ENCODE measurements at regions not wholly inside any gene's neighbourhood (a gene's known extent, or its start where the extent isn't known, plus 50 kb on each side); places are given as distances from the start of the nearest gene placed in this dataset.

DNA sequence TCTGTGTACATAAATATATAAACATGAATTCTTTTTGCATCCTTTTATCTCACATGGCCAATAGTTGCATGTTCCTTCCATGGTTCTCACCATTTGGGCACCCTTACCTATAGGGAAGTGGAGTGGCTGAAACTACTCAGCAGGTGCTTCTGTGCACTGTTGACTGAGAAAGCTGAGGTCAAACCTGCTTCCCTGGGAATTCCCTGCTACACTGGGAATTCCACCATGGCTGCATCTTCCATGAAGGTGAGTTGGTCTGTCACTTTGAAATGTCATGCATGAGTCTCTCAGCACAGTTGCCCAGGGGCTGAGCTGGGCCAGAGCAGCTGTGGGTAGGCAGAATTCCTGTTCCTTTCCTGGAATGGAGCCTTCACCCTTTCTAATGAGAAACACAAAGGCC is 193.8 kb upstream of the PRSS16 start:
- DNase-seq, result no peak

DNA sequence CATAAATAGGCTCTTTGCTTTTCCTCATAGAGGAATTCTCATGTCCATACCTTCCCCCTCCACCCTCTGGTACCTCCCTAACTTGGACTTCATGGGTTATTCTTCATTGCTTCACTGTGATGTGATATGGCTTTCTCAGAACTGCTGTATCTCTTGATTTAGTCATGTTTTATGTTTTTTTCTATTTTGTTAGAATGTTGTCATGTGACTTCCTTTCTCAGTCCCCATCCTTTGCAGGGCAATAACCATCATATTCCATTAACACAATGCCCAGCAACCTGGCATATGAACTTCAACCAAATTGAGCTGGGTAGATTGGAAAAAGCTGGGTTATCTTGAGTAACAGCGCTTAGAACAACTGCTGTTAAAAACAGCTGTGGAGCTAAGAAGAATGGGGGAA is 190.9 kb upstream of the PRSS16 start:
- DNase-seq, result no peak

DNA sequence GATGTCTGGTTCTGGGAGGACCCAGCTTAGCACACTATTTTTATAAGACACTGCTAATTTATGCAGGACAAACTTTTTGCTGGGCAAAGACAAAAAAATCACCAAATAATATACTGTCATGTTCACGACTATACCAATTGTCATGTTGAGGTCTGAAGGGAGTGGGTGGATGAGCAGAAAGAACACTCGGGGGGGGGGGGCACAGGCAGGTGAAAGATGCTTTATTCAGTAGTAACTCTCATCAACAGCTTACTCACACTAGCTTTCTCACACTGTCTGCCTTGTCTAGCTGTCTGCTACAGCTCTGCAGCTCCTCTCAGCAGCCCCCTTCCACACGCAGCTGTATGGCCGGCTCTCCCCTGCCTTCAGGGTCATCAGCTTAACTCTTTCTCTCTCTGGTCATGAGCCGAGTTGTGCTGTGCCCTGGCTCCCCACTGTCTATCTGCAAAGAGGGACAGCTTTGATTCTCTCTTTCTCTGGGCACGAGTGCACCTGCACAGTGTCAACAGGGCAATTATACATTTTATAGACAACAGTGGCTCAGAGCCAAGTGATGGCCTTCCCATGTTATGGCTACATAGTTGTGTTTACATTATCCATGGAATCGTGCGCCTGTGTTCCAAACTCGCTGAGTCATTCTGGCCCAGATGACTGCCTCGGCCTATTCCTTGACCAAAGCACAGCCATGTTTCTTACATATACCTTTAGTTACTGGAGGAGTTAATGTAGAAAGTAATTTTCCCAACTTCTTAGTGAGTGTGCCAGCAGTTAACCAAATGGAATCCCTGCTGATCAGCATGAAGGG is 187.7 kb upstream of the PRSS16 start:
- DNase-seq, result no peak

DNA sequence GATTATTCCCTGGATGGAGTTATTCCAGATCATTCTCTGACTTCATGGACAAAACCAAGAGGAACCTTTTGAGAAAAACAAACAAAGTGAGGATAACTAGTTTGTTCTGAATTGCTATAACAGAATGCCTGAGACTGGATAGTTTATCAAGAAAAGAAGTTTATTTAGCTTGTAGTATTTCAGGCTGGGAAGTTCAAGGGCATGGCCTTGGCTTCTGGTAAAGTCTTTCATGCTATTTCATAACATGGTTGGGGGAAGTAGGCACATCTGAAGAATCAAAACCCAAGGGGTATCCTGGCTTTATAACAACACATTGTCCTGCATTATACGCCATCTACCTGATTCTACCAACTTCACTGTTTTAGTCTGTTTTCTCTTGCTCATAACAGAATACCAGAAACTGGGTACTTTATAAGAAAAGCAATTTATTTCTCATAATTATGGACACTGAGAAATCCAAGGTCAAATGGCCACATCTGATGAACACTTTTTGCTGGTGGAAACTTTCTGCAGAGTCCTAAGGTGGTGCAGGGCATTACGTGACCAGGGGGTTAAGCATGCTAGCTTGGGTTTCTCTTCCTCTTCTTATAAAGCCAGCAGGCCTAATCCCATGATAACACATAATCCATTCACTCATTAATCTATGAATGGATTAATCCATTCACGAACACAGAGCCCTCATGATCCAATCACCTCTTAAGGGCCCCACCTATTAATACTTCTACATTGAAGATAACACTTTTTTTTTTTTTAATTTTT is 186.1 kb upstream of the PRSS16 start:
- no peak for DNase-seq

DNA sequence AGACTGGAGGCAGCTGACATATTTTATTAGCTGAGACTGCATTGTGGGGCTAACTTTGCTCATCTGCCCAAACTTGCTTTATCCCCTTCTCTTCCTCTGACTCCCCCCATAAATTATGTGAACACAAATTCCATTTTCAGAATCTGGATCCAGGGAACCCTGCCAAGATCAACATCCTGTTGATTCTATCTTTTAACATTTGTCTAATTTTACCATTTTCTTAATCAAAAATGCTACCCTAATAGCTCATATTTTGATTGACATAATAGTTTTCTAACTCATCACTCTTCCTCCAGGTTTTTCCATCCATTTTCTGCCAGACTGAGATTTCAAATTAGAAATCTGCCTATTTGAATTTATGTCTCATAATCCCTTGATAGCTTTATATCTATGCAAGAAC is 184.7 kb upstream of the PRSS16 start:
- DNase-seq, result no peak

DNA sequence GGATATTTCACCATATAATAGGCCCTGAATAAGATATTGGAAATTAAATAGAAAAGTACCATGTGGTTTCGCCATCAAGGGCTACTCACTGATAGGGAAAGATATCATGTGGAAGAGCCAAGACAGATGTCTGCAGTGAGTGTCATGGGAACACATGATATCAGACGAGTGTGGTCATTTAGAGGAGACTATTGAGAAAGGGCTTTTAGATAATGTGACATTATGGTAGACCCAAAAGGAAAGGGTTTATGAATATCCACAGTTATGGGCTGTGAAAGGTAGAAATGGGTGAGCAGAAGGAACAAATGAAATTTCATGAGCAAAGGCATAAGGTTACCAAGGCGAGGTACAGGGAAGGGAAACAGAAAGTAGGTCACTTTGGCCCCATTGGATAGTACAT is 182.3 kb upstream of the PRSS16 start:
- DNase-seq, result peak; percentile 48

DNA sequence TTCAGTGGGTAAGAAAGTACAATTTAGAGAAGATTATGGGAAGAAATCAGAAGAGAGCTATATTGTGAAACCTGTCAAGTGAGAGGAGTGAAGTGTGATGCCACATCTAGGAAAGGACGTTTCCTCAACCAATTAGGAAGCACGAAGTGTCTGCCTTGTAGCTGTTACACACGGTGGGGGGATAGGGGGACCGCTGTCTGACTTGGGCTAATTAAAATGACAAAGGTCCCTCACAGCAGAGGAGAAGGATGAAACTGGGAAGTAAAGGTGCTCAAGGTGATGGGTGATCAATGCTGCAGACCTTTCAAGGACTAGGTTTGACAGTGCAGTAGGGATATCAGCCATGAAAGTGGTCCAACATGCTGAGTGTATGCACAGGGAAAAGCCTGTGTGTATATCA is 181.1 kb upstream of the PRSS16 start:
- no peak for DNase-seq

DNA sequence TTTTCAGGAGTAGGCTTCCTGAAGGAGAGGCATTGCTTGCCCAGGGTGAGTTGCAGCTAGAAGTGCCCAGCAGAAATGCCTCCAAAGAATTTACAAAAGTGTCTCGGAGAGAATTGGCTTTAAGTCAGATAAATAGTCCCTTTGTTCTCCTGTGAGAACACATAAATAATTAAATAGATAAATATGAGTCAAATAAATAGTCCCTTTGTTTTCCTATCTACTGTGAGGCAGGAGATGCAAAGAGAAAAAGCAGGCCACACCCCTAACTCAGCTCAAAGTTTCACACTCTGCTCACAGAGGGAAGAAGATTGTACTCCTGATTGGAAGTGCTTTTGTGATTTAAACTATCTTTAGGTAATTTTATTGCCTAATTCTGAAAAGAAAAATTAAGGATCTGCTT is 180.7 kb upstream of the PRSS16 start:
- DNase-seq, result no peak

DNA sequence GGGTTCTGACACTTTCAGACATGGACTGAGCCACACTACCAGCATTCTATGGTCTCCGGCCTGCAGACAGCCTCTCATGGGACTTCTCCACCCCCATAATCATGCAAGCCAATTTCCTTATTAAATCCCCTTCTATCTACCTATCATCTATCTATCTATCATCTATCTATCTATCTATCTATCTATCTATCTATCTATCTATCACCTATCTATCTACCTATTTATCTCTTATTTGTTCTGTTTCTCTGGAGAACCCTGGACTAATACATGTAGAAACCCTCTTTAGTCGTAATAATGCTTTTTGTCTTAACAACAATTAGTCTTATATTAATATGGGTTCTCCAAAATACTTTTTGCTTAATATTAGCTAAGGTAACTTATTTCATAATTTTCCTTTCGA is 174.1 kb upstream of the PRSS16 start:
- DNase-seq, result no peak

DNA sequence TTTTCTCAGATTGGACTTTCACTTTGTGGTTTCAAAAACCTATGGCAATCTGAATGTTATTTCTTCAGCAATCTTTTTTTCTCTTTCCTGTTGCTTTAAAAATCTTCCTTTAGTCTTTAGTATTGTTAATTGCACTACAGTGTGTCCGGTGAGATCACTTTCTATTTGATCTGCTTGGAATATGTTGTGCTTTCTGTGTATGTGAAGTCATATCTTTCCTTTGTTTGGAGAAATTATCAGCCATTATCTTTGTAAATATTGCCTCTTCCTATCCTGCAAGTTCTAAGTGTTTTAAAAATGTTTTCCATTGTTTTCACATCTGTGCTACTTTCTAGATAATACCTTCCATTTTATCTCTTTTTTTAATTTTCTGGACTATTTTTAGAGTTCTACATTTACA is 171.4 kb upstream of the PRSS16 start:
- no peak for DNase-seq

DNA sequence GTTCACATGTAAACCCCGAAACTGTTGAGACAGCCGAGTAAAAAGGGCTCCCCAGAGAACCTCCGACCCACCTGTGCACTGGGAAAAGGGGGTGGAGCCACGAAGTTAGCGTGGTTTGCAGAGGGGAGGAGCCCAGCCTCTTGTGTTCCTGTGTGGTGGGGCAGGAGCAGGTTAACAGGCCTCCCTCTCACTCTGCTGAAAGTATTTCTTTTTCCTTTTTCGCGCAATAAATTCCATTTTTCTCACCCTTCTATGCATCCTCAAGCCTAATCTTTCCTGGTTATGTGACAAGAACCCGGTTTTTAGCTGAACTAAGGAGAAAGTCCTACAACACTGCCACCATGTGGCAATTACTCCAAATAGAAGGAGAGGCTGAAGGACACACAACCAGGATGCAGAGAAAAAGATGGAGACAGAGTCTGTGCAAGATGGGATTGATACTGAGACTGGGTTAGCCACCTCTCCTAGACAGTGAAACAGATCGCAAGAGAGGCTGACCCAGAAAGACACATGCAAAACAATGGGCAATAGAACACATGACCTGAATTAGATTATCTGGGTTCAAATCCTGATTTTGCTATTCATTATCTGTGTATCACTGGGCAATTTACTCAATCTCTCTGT is 168.7 kb upstream of the PRSS16 start:
- peak; percentile 77 for DNase-seq

DNA sequence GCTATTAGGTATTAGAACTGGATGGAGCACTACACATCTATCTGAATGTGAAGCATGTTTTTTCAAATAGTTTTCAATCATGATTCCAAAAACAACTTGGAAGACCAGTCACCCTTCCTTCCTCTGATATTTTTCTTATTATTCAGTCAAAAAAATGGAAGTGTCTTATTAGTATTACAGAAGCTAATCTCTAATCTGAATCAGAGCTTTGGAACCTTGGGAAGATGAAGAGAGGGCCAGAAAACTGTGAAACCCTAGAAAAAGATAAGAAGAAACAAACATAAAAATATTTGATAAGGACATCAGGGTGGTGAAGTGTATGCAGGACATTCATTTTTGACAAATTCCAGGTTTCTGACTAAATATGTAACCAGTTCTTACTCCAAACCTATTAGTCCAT is 166.3 kb upstream of the PRSS16 start:
- no peak for DNase-seq

DNA sequence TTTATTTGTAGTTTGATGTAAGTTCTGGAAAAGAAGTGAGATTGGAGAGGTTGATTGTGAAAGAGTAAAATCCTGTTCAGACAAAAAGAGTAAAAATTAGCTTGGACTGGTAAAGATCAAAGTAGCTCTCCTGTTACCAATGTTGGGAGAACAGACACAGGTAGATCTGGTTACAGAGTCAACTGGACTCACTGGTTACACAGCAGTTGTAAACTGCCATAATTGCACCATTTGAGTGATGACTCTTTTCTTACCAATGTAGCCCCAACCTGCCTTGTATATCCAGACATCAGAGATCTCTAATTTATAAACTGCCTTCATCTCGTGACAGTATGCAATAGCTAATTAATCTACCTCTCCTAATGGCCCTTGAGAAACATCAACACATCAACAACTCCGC is 165.6 kb upstream of the PRSS16 start:
- DNase-seq, result no peak

DNA sequence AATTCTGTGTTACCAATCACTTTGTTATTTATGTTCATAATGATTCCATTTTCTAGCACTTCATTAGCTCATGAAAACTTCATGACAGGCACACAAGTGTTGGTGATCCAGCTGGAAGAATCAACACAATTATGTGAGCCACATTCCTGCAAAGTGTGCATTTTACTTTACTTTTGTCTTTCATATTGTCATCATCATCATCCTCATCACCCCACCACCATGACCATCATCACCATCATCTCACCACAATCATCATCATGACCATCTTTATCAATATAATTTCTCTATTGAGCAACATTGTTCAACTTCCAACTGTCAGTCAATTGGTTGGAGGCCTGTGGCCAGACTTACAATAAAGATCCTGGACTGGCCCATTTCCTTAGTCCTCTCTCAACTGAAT is 159.4 kb upstream of the PRSS16 start:
- DNase-seq, result no peak

DNA sequence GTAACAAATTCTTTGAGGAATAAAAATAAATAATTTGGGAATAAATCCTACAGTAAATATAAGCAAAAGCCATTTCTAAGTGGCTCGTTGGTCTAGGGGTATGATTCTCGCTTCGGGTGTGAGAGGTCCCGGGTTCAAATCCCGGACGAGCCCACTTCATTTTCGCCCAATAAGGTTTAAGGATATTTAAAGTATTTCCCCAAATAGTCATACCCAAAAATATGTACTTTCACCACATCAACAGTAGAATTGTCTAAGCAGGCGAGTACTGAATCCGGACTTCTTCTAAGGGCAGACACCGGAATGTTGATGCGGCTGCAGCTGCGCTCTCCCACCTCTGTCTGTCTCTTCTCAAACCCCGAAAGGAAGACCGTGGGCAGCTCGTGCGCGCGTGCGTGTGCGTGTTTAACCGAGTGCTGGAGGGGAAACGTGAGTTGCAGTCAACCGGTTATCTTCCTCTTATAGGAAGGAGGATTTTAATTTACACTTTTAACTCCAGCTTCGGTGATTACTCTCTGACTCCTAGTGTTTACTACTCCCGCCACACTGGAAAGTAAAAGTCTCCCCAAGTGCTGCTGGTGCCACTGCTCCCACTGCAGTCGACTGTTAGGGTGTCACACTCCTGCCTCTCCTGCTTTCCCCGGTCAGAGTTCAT is 155.7 kb upstream of the PRSS16 start:
- peak; percentile 91 for DNase-seq

DNA sequence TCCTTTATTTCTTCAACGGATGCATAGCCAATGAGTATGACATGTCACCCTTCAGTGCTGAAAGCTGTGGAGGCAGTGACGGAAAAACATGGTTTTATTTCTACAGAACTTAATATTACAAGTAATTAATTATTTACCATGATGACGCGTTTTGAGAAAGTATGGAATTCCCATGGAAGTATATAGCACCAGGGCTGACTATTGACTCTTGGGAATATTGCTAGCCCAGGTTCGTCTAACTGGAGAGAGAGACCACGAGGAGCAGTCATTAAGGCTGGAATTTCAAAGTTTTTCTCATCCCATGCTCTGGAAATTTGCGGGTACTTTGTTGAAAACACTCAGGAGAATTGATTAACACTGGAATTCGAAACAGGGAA is 155.2 kb upstream of the PRSS16 start:
- no peak for DNase-seq

DNA sequence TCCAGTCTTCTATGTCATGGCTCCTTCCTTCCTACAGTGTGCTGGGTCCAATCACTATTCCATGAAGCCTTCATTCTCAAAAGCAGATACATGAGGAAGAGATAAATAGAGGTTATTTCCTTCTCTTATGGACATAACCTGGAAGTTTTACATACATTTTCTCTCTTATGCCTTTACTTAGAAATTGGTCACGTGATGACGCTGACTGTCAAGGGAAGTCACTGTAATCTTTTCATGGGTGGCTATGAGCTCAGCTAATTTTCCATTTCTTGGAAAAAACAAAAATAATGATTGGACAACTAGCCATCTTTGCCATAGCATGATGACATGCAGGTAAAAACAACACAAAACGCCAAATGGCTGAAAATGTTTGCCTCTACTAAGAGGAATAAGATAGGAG is 151.6 kb upstream of the PRSS16 start:
- no peak for DNase-seq

DNA sequence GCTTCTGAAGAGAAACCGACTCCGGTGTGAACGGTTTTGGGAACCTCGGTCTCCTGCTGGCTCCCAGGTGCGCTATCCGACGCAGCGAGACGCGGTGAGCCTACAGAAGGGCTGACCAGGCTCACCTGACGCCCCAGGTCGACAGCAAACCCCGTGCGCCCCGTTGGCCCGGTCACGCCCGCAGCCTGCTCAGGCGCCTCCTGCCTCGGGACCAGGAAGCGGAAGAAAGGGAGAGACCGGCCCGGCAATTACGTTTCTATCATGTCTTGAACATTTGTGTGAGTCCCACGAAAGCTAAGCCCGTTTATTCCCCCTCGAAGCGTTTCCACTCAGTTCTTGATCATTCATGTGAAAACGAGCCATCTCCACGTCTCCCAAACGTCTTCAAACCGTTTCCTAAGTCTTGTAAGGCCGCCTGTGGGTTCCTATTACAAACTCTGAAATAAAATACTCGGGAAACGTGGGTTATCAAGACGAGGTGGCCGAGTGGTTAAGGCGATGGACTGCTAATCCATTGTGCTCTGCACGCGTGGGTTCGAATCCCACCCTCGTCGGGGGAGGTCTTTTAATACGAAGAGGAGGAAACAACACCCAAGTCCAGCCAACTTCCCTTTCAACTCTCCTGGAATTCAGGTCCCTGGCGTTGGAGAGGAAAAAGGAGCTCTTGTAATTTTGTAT is 150.5 kb upstream of the PRSS16 start:
- peak; percentile 80 for DNase-seq

DNA sequence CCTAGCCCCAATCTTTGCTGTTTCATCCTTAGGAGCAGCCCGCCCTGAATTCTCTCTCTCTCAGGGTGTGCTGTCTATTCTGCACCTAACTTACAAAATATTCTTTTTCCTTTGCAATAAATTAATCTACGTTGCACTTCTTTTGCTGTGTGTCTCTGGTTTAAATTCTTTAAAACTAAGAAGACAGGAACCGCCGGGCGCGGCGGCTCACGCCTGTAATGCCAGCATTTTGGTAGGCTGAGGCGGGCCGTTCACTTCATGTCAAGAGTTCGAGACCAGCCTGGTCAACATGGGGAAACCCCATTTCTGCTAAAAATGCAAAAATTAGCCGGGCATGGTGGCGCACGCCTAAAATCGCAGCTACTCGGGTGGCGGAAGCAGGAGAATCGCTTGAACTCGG is 148.5 kb upstream of the PRSS16 start:
- no peak for DNase-seq

DNA sequence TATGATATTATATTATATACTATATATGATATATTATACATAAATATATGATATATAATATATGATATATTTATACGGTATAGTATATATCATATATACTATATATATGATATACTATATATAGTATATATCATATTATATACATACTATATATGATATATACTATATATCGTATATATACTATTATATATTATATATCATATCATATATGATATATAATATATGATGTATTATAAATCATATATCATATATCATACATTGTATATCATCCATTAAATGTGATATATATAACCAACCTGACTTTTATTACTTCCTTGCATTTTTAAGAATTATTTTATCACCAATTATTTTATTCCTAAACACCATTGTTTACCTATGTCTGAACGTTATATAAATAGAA is 146.6 kb upstream of the PRSS16 start:
- DNase-seq, result no peak

DNA sequence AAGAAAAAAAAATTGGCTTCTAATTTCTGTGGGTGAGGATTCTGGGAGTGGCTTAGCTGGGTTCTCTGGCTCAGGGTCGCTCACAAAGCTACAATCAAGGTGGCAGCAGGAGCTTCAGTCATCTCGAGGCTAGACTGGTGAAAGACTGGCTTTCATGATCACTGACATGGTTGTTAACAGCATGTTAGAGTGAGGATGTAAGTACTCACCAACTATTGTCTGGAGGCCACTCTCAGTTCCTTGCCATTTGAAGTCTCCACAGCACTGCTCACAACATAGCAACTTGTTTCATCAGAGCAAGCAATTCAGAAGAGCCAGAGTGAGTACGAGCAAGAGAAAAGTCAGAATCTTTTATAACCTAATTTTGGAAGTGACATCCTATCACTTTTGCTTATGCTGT is 145.7 kb upstream of the PRSS16 start:
- no peak for DNase-seq

DNA sequence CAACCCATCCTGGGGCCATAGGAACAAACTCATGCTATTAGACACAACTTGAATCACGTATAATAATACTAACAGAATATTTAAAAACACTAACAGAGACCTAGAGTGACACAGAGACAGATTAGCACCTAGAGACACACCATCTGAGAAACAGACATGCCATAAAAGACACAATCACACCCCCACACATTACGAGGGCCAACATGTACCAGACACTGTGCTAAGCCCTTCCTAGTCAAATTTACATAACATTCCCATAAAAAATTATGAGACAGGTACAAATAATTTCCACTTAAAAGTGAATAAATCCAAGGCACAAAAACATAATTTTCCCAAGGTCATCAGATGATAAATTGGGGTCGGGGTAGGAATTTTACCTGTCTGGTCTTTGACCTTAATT is 141.1 kb upstream of the PRSS16 start:
- DNase-seq, result no peak

DNA sequence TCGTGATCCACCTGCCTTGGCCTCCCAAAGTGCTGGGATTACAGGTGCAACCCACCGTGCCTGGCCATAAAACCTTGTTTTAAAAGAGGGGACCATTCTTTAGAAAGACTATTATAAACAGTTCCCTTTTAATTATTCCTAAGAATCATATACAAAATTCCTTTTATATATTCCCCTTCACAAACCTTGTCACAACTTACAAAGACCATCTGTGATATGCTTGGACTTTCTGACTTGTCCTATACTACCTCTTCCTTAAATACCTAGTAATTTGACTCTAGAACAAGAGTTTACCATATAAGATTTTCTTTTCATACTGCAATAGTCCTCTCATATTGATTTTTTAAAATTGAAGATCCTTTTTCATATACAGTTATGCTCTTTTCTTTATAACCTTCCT is 135.8 kb upstream of the PRSS16 start:
- no peak for DNase-seq
